Astrocyte of the spinal cord (primary cell): ENCODE measurements at regions not wholly inside any gene's neighbourhood (a gene's known extent, or its start where the extent isn't known, plus 50 kb on each side); places are given as distances from the start of the nearest gene placed in this dataset.

Experiments used
- DNase-seq: peaks from one replicate; pipeline ENCODE4 v3.0.0; 2011; ENCODE audit warnings: low read depth, low spot score
- H3K4me3 ChIP-seq: 2 replicates; pipeline ENCODE4 v1.5.1; 2011; ENCODE audit warnings: low read depth, mild to moderate bottlenecking, low read length, moderate library complexity
- in situ Hi-C: cut with HindIII; loops from 2 replicates; pipeline ENCODE4 v1.10.0; 2017; ENCODE audit warnings: low sequenced_read_pairs
- TF ChIP-seq, protein P1 (sequence below): IDR thresholded peaks from 2 replicates; pipeline ENCODE4 v1.5.1; 2012; ENCODE audit warnings: low read depth, mild to moderate bottlenecking, low read length, inconsistent platforms

DNA sequence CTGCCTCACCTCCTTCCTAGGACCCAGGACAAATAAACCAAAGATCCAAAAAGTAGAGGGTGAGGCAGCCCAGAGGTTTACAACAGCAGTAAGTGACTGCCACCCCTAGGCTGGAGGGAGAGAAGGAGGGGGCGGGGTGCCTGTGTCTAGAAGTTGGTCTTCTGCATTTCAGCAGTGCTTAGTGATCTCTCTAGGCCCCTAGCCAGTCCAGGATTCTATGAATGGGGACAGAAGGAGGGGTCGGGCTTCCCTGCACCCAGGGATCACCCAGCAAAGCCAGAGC is 62.8 kb upstream of the KDM7A start:
- no peak overlapping the region for H3K4me3 ChIP-seq
- TF ChIP-seq, protein P1, sequence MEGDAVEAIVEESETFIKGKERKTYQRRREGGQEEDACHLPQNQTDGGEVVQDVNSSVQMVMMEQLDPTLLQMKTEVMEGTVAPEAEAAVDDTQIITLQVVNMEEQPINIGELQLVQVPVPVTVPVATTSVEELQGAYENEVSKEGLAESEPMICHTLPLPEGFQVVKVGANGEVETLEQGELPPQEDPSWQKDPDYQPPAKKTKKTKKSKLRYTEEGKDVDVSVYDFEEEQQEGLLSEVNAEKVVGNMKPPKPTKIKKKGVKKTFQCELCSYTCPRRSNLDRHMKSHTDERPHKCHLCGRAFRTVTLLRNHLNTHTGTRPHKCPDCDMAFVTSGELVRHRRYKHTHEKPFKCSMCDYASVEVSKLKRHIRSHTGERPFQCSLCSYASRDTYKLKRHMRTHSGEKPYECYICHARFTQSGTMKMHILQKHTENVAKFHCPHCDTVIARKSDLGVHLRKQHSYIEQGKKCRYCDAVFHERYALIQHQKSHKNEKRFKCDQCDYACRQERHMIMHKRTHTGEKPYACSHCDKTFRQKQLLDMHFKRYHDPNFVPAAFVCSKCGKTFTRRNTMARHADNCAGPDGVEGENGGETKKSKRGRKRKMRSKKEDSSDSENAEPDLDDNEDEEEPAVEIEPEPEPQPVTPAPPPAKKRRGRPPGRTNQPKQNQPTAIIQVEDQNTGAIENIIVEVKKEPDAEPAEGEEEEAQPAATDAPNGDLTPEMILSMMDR: no peak
- in situ Hi-C loops: no loop called here
- DNase-seq: no peak

DNA sequence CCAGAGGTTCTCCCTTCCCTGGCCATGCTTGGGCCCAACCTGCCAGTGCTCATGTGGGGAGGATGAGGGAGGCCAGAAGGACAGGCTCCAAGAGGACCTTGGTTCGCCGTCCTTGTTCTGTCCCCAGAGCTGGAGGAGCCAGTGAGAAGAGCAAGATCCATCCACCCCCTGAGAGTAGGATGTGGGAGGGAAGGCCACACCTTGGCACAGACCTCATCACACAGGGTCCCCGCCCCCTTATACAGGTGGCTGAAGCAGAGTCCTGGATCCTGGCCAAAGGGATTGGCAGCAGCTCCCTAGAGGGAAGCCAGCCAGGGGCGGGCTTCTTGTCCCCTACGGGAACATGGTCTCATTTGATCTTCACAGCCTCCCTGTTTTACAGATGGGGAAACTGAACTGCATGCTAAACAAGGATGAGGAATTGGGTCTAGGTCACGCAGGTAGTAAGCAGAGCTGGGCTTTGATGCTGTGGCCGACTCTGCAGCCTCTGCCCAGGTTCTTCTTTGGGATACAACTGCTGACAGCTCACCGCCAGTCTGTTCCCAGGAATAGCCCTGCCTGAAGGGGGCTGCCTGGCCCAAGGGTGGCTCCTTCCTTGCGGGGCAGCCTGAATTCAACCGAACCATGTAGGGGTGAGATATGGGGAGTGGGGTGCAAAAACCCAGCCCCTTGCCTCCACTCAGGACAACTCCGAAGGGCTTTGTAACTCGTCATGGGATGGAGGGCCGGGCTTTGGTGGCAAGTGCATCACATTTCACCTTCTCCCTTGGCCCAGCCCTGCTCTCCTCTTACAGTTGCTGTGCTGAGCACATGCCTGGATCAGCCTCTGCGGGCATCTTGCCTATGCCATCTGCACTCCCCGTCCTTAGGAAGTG is 62.2 kb upstream of the KDM7A start:
- in situ Hi-C loops: no loop called here
- TF ChIP-seq, protein P1: no peak

DNA sequence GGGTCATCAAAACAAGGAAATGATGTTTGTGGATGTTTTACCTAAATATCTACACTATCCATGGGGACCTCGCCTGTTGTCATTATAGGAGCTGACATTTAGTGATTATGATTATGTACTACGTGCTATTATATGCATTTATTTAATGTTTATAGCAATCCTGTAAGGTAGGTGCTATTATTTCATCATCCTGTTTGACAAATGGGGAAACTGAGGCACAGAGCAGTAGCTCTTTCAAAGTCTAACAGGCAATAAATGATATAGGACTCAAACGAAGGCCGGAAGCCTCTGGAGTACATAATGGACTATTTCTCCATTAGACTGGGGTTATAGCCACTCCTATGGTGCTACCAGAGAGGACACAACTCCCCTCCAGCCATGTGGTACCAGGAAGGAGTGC is 60.6 kb upstream of the KDM7A start:
- no peak overlapping the region for H3K4me3 ChIP-seq
- TF ChIP-seq, protein P1: no peak
- in situ Hi-C loops: no loop called here
- no peak for DNase-seq

More for the DNA sequence above, 62.2 kb upstream of the KDM7A start:
- no peak overlapping the region for H3K4me3 ChIP-seq
- DNase-seq: no peak

DNA sequence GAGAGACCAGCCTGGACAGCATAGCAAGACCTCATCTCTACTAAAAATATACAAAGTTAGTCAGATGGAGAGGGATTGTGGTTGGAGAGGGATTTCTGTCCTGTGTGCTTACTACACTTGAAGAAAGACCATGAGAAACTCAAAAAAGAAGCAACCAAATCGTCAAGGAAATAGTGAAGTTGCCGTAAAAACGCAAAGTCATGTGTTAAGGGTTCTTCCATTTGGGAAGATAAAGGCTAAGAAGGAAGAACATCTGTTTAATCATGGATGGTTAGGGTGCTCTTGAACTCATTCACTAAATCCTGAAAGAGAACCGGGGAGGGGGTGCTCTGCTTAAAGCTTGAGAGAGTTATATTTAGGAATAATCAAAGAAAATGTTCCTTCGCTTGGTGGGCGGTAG is 59.8 kb upstream of the KDM7A start:
- no peak for DNase-seq
- in situ Hi-C loops: no loop called here
- no peak overlapping the region for H3K4me3 ChIP-seq
- TF ChIP-seq, protein P1: no peak

DNA sequence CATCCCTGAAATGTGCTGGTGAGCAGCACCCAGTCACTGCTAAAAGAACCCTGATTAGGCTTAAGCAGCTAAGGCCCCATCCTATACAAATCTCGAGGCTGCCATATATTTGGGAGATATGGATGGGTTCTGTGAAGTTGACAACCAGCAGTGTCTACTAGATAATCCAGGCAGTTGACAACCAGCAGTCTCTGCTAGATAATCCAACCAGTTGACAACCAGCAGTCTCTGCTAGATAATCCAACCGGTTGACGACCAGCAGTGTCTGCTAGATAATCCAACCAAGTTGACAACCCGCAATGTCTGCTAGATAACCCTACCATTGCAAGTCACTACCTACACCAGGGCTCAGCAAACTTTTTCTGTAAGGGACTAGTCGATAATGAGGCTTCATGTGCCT is 58.3 kb upstream of the KDM7A start:
- in situ Hi-C loops: no loop called here
- H3K4me3 ChIP-seq: no peak overlapping the region
- DNase-seq: no peak
- TF ChIP-seq, protein P1: no peak

DNA sequence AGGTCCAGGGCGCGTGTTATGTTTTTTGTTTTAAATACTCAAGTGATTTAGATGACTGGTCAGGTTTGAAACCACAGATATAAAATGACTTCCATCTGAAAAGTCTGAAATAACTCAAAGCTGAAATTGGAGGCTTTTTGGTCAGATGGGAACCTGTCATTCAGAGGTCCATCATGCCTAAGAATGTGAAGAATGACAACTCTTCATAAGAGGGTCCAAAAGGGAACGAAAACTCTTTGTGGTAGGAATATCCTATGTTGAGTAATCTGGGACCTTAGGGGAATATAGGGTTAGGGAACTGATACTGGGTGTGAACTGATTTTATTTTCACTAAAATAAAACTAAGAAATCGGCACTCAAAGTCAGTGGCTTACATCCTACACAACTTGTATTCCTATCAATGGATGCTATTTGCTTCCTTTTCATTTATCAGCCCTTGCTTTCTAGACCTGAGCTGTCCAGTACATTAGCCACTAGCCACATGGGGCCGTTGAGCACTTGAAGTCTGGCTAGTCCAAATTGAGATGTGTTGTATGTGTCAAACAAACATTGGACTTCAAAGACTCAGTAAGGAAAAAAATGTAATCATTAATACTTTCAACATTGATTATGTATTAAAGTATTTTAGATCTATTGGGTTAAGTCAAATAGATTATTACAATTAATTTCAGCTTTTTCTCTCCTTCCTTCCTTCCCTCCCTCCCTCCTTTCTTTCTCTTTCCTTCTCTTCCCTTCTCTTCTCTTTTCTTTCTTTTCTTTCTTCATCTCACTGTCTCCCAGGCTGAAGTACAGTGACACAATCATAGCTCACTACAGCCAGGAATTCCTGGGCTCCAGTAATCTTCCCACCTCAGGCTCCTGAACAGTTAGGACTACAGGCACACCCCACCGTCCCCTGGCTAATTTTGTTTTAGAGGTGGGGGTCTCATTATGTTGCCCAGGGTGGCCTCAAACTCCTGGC is 56.5 kb upstream of the KDM7A start:
- in situ Hi-C loops: no loop called here

More for the DNA sequence above, 56.5 kb upstream of the KDM7A start:
- DNase-seq: no peak
- H3K4me3 ChIP-seq: no peak overlapping the region
- TF ChIP-seq, protein P1: no peak
